Thyroid gland (tissue), 4 donors: ENCODE measurements at regions not wholly inside any gene's neighbourhood (a gene's known extent, or its start where the extent isn't known, plus 50 kb on each side); places are given as distances from the start of the nearest gene placed in this dataset.

Experiments
- POLR2A ChIP-seq, 2 donors: fragments of 450-650 bp; IDR thresholded peaks; one replicate each; pipeline ENCODE4 v1.6.1; 2017; ENCODE audit warnings: antibody characterized with exemption in 2 of 2, mild to moderate bottlenecking in 2 of 2, moderate library complexity in 1 of 2
- TF ChIP-seq, protein P1 (sequence below), 6 experiments: fragments of 200-600 bp in 3 of 6; fragments of 450-650 bp in 3 of 6; sonication (generic) in 3 of 6; IDR thresholded peaks; one replicate each; pipeline ENCODE4 v1.5.1; 2016 to 2019; ENCODE audit warnings: antibody characterized with exemption in 6 of 6, mild to moderate bottlenecking in 2 of 6, inconsistent platforms in 1 of 6, moderate library complexity in 1 of 6

DNA sequence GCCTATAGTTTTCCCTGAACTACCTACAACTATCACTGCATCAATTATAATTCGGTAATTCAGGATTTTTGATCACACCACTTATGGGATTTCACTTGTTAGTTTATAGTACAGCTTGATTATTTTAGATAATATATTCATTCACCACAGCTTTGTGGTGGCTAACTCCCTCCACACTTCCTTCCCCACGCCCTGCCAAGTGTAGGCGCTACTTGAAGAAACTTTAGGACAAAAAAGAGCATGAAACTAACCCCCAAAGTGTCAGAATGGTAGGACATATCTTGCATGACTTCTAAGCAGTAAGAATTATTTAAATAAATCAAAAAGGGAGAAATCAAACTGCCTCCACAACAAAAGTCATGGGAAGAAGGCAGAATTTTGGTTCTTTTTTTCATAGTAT, 70.1 kb downstream of the LHX9 start:
- TF ChIP-seq, protein P1, sequence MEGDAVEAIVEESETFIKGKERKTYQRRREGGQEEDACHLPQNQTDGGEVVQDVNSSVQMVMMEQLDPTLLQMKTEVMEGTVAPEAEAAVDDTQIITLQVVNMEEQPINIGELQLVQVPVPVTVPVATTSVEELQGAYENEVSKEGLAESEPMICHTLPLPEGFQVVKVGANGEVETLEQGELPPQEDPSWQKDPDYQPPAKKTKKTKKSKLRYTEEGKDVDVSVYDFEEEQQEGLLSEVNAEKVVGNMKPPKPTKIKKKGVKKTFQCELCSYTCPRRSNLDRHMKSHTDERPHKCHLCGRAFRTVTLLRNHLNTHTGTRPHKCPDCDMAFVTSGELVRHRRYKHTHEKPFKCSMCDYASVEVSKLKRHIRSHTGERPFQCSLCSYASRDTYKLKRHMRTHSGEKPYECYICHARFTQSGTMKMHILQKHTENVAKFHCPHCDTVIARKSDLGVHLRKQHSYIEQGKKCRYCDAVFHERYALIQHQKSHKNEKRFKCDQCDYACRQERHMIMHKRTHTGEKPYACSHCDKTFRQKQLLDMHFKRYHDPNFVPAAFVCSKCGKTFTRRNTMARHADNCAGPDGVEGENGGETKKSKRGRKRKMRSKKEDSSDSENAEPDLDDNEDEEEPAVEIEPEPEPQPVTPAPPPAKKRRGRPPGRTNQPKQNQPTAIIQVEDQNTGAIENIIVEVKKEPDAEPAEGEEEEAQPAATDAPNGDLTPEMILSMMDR (IDR thresholded peaks at IDR 0.05), result no peak
- no peak for TF ChIP-seq POLR2A (IDR thresholded peaks at IDR 0.05)
